ENCODE measurements at regions not wholly inside any gene's neighbourhood (a gene's known extent, or its start where the extent isn't known, plus 50 kb on each side); places are given as distances from the start of the nearest gene placed in this dataset.

- Mint-ChIP-seq H3K27me3 (ENCODE audit: low read depth) (peaks cover 7% of the 10 kb centered on the region), H3K27ac (no peak overlapping the region), H3K9me3 (peaks cover 8 to 18% of the 10 kb centered on the region in 2 experiments; a peak in 4 of 5 replicates), H3K4me3 (no peak overlapping the region; a peak in 1 of 5 replicates), H3K4me1 (peaks cover 35 to 36% of the 10 kb centered on the region in 2 experiments), H3K36me3 (ENCODE audit: insufficient read depth in 1 of 3, low read depth in 3 of 3) (peaks cover 2 to 16% (median 16%) of the 10 kb centered on the region in 3 experiments; a peak in 5 of 7 replicates)
- Histone ChIP-seq H3K9me3 (ENCODE audit: control insufficient read depth, low read depth, low read length) (no peaks in the 10 kb centered on the region), H2AK5ac (ENCODE audit: insufficient read length, low read length) (no peak overlapping the region), H3K9ac (ENCODE audit: extremely low read depth, insufficient read length, low read length) (no peak overlapping the region), H3K4me1 (ENCODE audit: insufficient read depth, low read length) (0 out of 2 replicates have a peak, but pooled peaks cover 2% of the 10 kb centered on the region), H2BK5ac (ENCODE audit: insufficient read length, low read length) (no peak overlapping the region), H3K23me2 (ENCODE audit: insufficient read length, low read depth, low read length, poor library complexity, severe bottlenecking) (no peaks in the 10 kb centered on the region), H2BK12ac (ENCODE audit: insufficient read length, low read depth, low read length) (no peak overlapping the region), H4K5ac (ENCODE audit: insufficient read length, low read depth, low read length) (no peak overlapping the region), H3K79me2 (ENCODE audit: insufficient read depth, low read length) (no peaks in the 10 kb centered on the region), H3K27ac (ENCODE audit: insufficient read length, low read depth, low read length) (no peak overlapping the region), H2BK120ac (ENCODE audit: low read depth, low read length, poor library complexity, severe bottlenecking) (no peak overlapping the region), H2AFZ (ENCODE audit: low read length) (no peak overlapping the region), H3K27me3 (ENCODE audit: insufficient read depth, low read length) (no peaks in the 10 kb centered on the region), H3K79me1 (ENCODE audit: insufficient read depth, low read depth, low read length, poor library complexity, severe bottlenecking) (no peaks in the 10 kb centered on the region), H3T11ph (ENCODE audit: low read length) (no peak overlapping the region), H2BK20ac (ENCODE audit: low read depth, low read length, poor library complexity, severe bottlenecking) (no peak overlapping the region), H3K4ac (ENCODE audit: low read depth, low read length) (no peak overlapping the region), H3K14ac (ENCODE audit: insufficient read depth, low read length) (no peak overlapping the region), H3K23ac (ENCODE audit: insufficient read length, low read depth, low read length) (no peak overlapping the region), H4K91ac (ENCODE audit: insufficient read length, low read depth, low read length) (no peak overlapping the region), H4K20me1 (ENCODE audit: control insufficient read depth, insufficient read depth, insufficient read length) (no peaks in the 10 kb centered on the region), H4K8ac (replicated peaks; ENCODE audit: insufficient read length, low read depth, low read length) (no peak overlapping the region), H3K56ac (ENCODE audit: insufficient read length, low read depth, low read length) (no peak overlapping the region), H3K18ac (ENCODE audit: insufficient read length, low read depth, low read length) (no peak overlapping the region), H2BK15ac (ENCODE audit: low read depth, low read length) (no peak overlapping the region), H3K4me2 (ENCODE audit: insufficient read depth, insufficient read length, low read length) (no peak overlapping the region)
- TF ChIP-seq, protein P1, sequence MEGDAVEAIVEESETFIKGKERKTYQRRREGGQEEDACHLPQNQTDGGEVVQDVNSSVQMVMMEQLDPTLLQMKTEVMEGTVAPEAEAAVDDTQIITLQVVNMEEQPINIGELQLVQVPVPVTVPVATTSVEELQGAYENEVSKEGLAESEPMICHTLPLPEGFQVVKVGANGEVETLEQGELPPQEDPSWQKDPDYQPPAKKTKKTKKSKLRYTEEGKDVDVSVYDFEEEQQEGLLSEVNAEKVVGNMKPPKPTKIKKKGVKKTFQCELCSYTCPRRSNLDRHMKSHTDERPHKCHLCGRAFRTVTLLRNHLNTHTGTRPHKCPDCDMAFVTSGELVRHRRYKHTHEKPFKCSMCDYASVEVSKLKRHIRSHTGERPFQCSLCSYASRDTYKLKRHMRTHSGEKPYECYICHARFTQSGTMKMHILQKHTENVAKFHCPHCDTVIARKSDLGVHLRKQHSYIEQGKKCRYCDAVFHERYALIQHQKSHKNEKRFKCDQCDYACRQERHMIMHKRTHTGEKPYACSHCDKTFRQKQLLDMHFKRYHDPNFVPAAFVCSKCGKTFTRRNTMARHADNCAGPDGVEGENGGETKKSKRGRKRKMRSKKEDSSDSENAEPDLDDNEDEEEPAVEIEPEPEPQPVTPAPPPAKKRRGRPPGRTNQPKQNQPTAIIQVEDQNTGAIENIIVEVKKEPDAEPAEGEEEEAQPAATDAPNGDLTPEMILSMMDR (conservative IDR thresholded peaks at IDR 0.05) = no peak
- no CpG with 5 or more reads among the region's 7 CpGs for WGBS (ENCODE audit: extremely low coverage, insufficient read length, low lambda C conversion rate)
- DNase-seq = no peak
Measured at GRCh38 chr21:38942748-38943211, 137.1 kb downstream of the ETS2 start.
